K562 (cell line): ENCODE measurements at regions not wholly inside any gene's neighbourhood (a gene's known extent, or its start where the extent isn't known, plus 50 kb on each side); places are given as distances from the start of the nearest gene placed in this dataset.

Source experiments
- ATAC-seq: fragments of 200-7000 bp; cut with Tn5 transposase; 3 replicates; pipeline ENCODE4 v1.9.1; 2020; ENCODE audit warnings: moderate library complexity
- BruUV-seq: library from RNA; stranded (reverse); fragments of 400-500 nt; replicated peaks from 2 replicates; lab custom pipeline; 2021; lab: Mats Ljungman, UMichigan
- CTCF ChIA-PET: fragments of 300-600 bp; formaldehyde crosslinking; extraction: SDS; loops from one replicate; lab custom pipeline; 2021; ENCODE audit warnings: low intra/inter-chr PET ratio; lab: Yijun Ruan, JAX
- POLR2A ChIA-PET: fragments of 300-600, 350-650 bp; sonication (Branson Sonifier 250); formaldehyde crosslinking; extraction: SDS; loops from one replicate; lab custom pipeline; 2021; ENCODE audit warnings: antibody characterized with exemption, inconsistent platforms; lab: Yijun Ruan, JAX
- DNase-seq, 4 experiments: peaks; one replicate each; pipeline versions ENCODE4 v3.0.0 to v3.0.0-alpha.2; 2011 to 2018; ENCODE audit warnings: low spot score in 3 of 4, mixed read lengths in 3 of 4; ENCODE audit errors: extremely low read depth in 1 of 4
- FAIRE-seq: peaks from 2 replicates; lab custom pipeline; 2011; peaks lifted over from hg19 to GRCh38; lab: Jason Lieb, UNC
- H2AFZ ChIP-seq: 2 replicates; pipeline ENCODE4 v1.6.0; 2011; ENCODE audit warnings: low read depth, low read length, control low read depth, inconsistent platforms
- H3K27ac ChIP-seq: fragments of 200-600 bp; 3 replicates; pipeline ENCODE4 v1.8.0; 2011; ENCODE audit warnings: low read depth, mild to moderate bottlenecking, control low read depth, inconsistent platforms, low read length, moderate library complexity, mixed read lengths; ENCODE audit errors: extremely low read depth
- H3K27me3 ChIP-seq, 2 experiments: fragments of 300-600 bp in 1 of 2; 2 replicates in 1 of 2; 3 replicates in 1 of 2; pipeline versions ENCODE4 v1.6.0 to v1.8.0; 2011; ENCODE audit warnings: inconsistent platforms in 2 of 2, low read length in 2 of 2, mild to moderate bottlenecking in 1 of 2, mixed read lengths in 1 of 2, moderate library complexity in 1 of 2; ENCODE audit not compliant: control insufficient read depth in 2 of 2, insufficient read depth in 2 of 2
- H3K36me3 ChIP-seq: fragments of 300-600 bp; 3 replicates; pipeline ENCODE4 v1.8.0; 2011; ENCODE audit warnings: mild to moderate bottlenecking, low read length, inconsistent platforms; ENCODE audit not compliant: control insufficient read depth, insufficient read depth
- H3K4me1 ChIP-seq, 2 experiments: fragments of 200-600 bp in 1 of 2; replicated peaks in 1 of 2; 2 replicates in 1 of 2; 3 replicates in 1 of 2; pipeline versions ENCODE4 v1.5.1 to v1.8.0; 2011; ENCODE audit warnings: inconsistent platforms in 2 of 2, low read length in 2 of 2, mild to moderate bottlenecking in 1 of 2, mixed read lengths in 1 of 2, moderate library complexity in 1 of 2; ENCODE audit not compliant: control insufficient read depth in 2 of 2, insufficient read depth in 2 of 2
- H3K4me2 ChIP-seq: 2 replicates; pipeline ENCODE4 v1.6.1; 2011; ENCODE audit warnings: low read length, control low read depth, inconsistent platforms, mixed read lengths; ENCODE audit not compliant: insufficient read depth
- H3K4me3 ChIP-seq: fragments of 200-600 bp; sonication (generic), shearing (Covaris generic); 2 replicates; pipeline ENCODE4 v1.5.1; 2016; ENCODE audit warnings: control low read depth, inconsistent platforms
- H3K79me2 ChIP-seq: fragments of 200-600 bp; 3 replicates; pipeline ENCODE4 v1.8.0; 2011; ENCODE audit warnings: low read length, inconsistent platforms; ENCODE audit not compliant: control insufficient read depth, insufficient read depth
- H3K9ac ChIP-seq, 2 experiments: 2 replicates each; pipeline versions ENCODE4 v1.6.0 to v1.6.1; 2011; ENCODE audit warnings: low read depth in 2 of 2, low read length in 2 of 2, control low read depth in 1 of 2, inconsistent platforms in 1 of 2, mild to moderate bottlenecking in 1 of 2, mixed read lengths in 1 of 2; ENCODE audit not compliant: insufficient read depth in 1 of 2
- H3K9me1 ChIP-seq: one replicate; pipeline ENCODE4 v1.6.0; 2011; ENCODE audit warnings: inconsistent platforms, mild to moderate bottlenecking, low read length, moderate library complexity; ENCODE audit not compliant: control insufficient read depth, insufficient read depth
- H3K9me3 ChIP-seq: replicated peaks from 2 replicates; pipeline ENCODE4 v1.5.1; 2011; ENCODE audit warnings: low read depth, low read length, inconsistent platforms; ENCODE audit not compliant: control insufficient read depth, insufficient read depth
- H4K20me1 ChIP-seq: replicated peaks from 2 replicates; pipeline ENCODE4 v1.6.1; 2011; ENCODE audit warnings: low read length, inconsistent platforms, mixed read lengths; ENCODE audit not compliant: control insufficient read depth, insufficient read depth
- CHD1 ChIP-seq: fragments of 200-600 bp; sonication (generic); IDR thresholded peaks from one replicate; pipeline ENCODE4 v1.6.1; 2012; ENCODE audit warnings: mild to moderate bottlenecking, moderate library complexity, low read length, inconsistent platforms
- CHD2 ChIP-seq: IDR thresholded peaks from 2 replicates; pipeline ENCODE4 v1.6.1; 2011; ENCODE audit warnings: low read depth, low read length
- CTCF ChIP-seq, 3 experiments: IDR thresholded peaks in 2 of 3; conservative IDR thresholded peaks in 1 of 3; 2 replicates each; pipeline ENCODE4 v1.5.1; 2011 to 2012; ENCODE audit warnings: low read length in 3 of 3, mild to moderate bottlenecking in 3 of 3, control low read depth in 2 of 3, improper control_type of control experiment in 1 of 3, inconsistent platforms in 1 of 3, low read depth in 1 of 3, mixed read lengths in 1 of 3, moderate library complexity in 1 of 3; ENCODE audit not compliant: insufficient read depth in 2 of 3
- MAX ChIP-seq: sonication (generic); formaldehyde crosslinking; IDR thresholded peaks from 2 replicates; pipeline ENCODE4 v1.9.0; 2022; ENCODE audit warnings: mild to moderate bottlenecking, missing genetic modification reagents
- TAL1 ChIP-seq: fragments of 450-650 bp; IDR thresholded peaks from 2 replicates; pipeline ENCODE4 v1.6.1; 2016; ENCODE audit warnings: mild to moderate bottlenecking
- TCF7L2 ChIP-seq: fragments of 150-350 bp; IDR thresholded peaks from 2 replicates; pipeline ENCODE4 v1.6.1; 2016; ENCODE audit warnings: low read depth, mild to moderate bottlenecking, low read length, moderate library complexity
- ZNF584 ChIP-seq: fragments of 200-800 bp; sonication (Bioruptor generic); IDR thresholded peaks from 2 replicates; pipeline ENCODE4 v1.6.1; 2016; ENCODE audit warnings: low read depth, mild to moderate bottlenecking, missing genetic modification characterization, missing compliant biosample characterization
- ZNF695 ChIP-seq: fragments of 450-650 bp; formaldehyde crosslinking; IDR thresholded peaks from 2 replicates; pipeline ENCODE4 v1.4.0; 2020; ENCODE audit warnings: mild to moderate bottlenecking, moderate library complexity
- WGBS: fragments of 100-300 bp; shearing (Covaris generic); methylation state at CpG from one replicate; pipeline ENCODE4 v1.1.6; 2016; ENCODE audit warnings: low coverage, mixed read lengths; ENCODE audit not compliant: insufficient coverage; ENCODE audit errors: missing lambda C conversion rate; 5-methylcytosine and 5-hydroxymethylcytosine counted together
- in situ Hi-C: fragments of 300-500 bp; cut with MboI; formaldehyde crosslinking; loops from 4 replicates; pipeline ENCODE4 v1.15.0; 2018; ENCODE audit warnings: inconsistent platforms, mixed read lengths
- intact Hi-C: fragments of 100-400 bp; cut with micrococcal nuclease; formaldehyde crosslinking; loops from 2 replicates; pipeline ENCODE4 v1.14.2; 2022
- TF ChIP-seq, protein P1 (sequence below): sonication (generic); formaldehyde crosslinking; IDR thresholded peaks from 2 replicates; pipeline ENCODE4 v1.8.0; 2023; ENCODE audit warnings: missing genetic modification reagents, mild to moderate bottlenecking, borderline replicate concordance

DNA sequence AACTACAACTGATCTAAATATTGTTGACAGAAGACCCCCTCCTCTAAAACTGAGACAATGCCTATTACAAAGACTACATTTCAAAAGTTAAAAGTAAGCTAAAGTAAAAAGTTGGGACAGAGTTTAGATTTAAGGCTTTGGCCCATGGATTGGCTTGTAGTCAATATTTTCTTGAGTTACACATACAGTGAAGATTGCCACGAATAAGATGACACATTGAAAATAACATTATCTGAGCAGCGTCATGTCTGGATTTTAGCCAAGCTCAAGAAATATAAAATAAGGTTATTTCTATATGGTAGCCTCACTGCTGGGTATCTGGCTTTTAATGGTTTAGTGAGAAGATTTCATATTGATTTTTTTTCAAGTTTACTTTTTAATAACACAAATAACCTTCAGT is 266.2 kb upstream of the LDB2 start (continued):
- TF ChIP-seq, protein P1, sequence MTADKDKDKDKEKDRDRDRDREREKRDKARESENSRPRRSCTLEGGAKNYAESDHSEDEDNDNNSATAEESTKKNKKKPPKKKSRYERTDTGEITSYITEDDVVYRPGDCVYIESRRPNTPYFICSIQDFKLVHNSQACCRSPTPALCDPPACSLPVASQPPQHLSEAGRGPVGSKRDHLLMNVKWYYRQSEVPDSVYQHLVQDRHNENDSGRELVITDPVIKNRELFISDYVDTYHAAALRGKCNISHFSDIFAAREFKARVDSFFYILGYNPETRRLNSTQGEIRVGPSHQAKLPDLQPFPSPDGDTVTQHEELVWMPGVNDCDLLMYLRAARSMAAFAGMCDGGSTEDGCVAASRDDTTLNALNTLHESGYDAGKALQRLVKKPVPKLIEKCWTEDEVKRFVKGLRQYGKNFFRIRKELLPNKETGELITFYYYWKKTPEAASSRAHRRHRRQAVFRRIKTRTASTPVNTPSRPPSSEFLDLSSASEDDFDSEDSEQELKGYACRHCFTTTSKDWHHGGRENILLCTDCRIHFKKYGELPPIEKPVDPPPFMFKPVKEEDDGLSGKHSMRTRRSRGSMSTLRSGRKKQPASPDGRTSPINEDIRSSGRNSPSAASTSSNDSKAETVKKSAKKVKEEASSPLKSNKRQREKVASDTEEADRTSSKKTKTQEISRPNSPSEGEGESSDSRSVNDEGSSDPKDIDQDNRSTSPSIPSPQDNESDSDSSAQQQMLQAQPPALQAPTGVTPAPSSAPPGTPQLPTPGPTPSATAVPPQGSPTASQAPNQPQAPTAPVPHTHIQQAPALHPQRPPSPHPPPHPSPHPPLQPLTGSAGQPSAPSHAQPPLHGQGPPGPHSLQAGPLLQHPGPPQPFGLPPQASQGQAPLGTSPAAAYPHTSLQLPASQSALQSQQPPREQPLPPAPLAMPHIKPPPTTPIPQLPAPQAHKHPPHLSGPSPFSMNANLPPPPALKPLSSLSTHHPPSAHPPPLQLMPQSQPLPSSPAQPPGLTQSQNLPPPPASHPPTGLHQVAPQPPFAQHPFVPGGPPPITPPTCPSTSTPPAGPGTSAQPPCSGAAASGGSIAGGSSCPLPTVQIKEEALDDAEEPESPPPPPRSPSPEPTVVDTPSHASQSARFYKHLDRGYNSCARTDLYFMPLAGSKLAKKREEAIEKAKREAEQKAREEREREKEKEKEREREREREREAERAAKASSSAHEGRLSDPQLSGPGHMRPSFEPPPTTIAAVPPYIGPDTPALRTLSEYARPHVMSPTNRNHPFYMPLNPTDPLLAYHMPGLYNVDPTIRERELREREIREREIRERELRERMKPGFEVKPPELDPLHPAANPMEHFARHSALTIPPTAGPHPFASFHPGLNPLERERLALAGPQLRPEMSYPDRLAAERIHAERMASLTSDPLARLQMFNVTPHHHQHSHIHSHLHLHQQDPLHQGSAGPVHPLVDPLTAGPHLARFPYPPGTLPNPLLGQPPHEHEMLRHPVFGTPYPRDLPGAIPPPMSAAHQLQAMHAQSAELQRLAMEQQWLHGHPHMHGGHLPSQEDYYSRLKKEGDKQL (CRISPR knock-in tag) = no peak
- no peak for TF ChIP-seq CHD2
- no peak for TF ChIP-seq CHD1
- no peak for TF ChIP-seq MAX (CRISPR knock-in tag)

DNA sequence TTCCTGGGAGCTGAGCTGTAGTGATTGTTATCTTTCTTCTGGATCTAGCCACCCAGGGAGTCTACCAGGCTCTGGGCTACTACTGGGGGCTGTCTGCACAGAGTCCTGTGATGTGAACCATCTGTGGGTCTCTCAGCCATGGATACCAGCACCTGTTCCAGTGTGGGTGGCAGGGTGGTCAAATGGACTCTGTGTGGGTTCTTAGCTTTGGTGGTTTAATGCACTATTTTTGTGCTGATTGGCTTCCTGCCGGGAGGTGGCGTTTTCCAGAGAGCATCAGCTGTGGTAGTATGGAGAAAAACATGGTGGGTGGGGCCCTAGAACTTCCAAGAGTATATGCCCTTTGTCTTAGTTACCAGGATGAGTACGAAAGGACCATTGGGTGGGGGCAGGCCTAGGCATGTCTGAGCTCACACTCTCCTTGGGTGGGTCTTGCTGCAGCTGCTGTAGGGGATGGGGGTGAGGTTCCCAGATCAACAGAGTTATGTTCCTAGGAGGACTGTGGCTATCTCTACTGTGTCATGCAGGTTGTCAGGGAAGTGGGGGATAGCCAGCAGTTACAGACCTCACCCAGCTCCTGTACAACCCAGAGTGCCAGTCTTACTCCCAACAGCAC is 264.8 kb upstream of the LDB2 start:
- no peak for FAIRE-seq
- intact Hi-C loops = no loop called here
- Histone ChIP-seq H3K4me3 (no peak overlapping the region), H3K79me2 (no peaks in the 10 kb centered on the region), H4K20me1 (no peaks in the 10 kb centered on the region), H3K27me3 (no peaks in the 10 kb centered on the region), H3K27ac (no peak overlapping the region), H3K4me1 (no peaks in the 10 kb centered on the region), H3K9me1 (no peaks in the 10 kb centered on the region), H2AFZ (no peak overlapping the region), H3K36me3 (no peaks in the 10 kb centered on the region), H3K9ac (no peak overlapping the region), H3K9me3 (no peaks in the 10 kb centered on the region), H3K4me2 (no peak overlapping the region)
- CTCF ChIA-PET = no interaction called here
- in situ Hi-C loops = no loop called here
- no peak for ATAC-seq
- WGBS = 0% methylated on average over 3 of the region's 3 CpGs
- no peak for DNase-seq
- TF ChIP-seq TCF7L2 = no peak
- no peak for TF ChIP-seq TAL1
- TF ChIP-seq ZNF584 = no peak
- TF ChIP-seq CTCF (IDR thresholded peaks at IDR 0.05 in 2 of 3, conservative IDR thresholded peaks at IDR 0.05 in 1 of 3; ENCODE audit: insufficient read depth in 2 of 3, low read depth in 1 of 3, low read length in 3 of 3) = peak in 1 of 3 experiments; percentile 17; a peak in 2 of 6 replicates
- no peak for TF ChIP-seq ZNF695 (CRISPR knock-in tag)
- BruUV-seq = no TSS peak
- POLR2A ChIA-PET = no interaction called here
